Posterior cingulate gyrus (tissue), 11 donors: ENCODE measurements at regions not wholly inside any gene's neighbourhood (a gene's known extent, or its start where the extent isn't known, plus 50 kb on each side); places are given as distances from the start of the nearest gene placed in this dataset.
A peak's percentile ranks its signal among the peaks of the same experiment; 100 is the strongest.

Experiments
- DNase-seq, 10 donors: peaks; one replicate each; pipeline versions ENCODE4 v3.0.0 to v3.0.0-alpha.2; 2020 to 2021; ENCODE audit warnings: mixed read lengths in 3 of 10
- intact Hi-C: fragments of 100-400 bp; cut with DNase I; formaldehyde crosslinking; loops from one replicate; pipeline ENCODE4 v1.15.1; 2023

GRCh38 chr12:75715682-75716081 lies 204.3 kb upstream of the KRR1 start:
- no peak for DNase-seq
- intact Hi-C loops = no loop called here

GRCh38 chr12:75715323-75715644 lies 203.9 kb upstream of the KRR1 start:
- intact Hi-C loops = no loop called here

GRCh38 chr12:75714462-75715322 lies 203.3 kb upstream of the KRR1 start:
- intact Hi-C loops = no loop called here
- no peak for DNase-seq

More at GRCh38 chr12:75715323-75715644, 203.9 kb upstream of the KRR1 start:
- no peak for DNase-seq

- intact Hi-C loops = no loop called here
- DNase-seq = no peak
Observed at GRCh38 chr12:75713434-75713833, 202.0 kb upstream of the KRR1 start.

- intact Hi-C loops = no loop called here
- DNase-seq = no peak
Observed at GRCh38 chr12:75712223-75712622, 200.8 kb upstream of the KRR1 start.

GRCh38 chr12:75711271-75711670 lies 199.9 kb upstream of the KRR1 start:
- intact Hi-C loops = no loop called here
- no peak for DNase-seq

- intact Hi-C loops = no loop called here
- DNase-seq = no peak
Observed at GRCh38 chr12:75710361-75711069, 199.1 kb upstream of the KRR1 start.

- no peak for DNase-seq
- intact Hi-C loops = no loop called here
Observed at GRCh38 chr12:75709503-75709902, 198.1 kb upstream of the KRR1 start.

GRCh38 chr12:75708802-75709201 lies 197.4 kb upstream of the KRR1 start:
- intact Hi-C loops = no loop called here
- no peak for DNase-seq

- intact Hi-C loops = no loop called here
- DNase-seq = no peak
Observed at GRCh38 chr12:75707983-75708382, 196.6 kb upstream of the KRR1 start.

- DNase-seq = no peak
- intact Hi-C loops = no loop called here
Observed at GRCh38 chr12:75706786-75707605, 195.6 kb upstream of the KRR1 start.

- intact Hi-C loops = no loop called here
- peak in 1 of 10 donors; percentile 83 for DNase-seq
Observed at GRCh38 chr12:75705749-75706711, 194.6 kb upstream of the KRR1 start.

GRCh38 chr12:75704664-75705063 lies 193.3 kb upstream of the KRR1 start:
- DNase-seq = no peak
- intact Hi-C loops = no loop called here

GRCh38 chr12:75704208-75704607 lies 192.8 kb upstream of the KRR1 start:
- DNase-seq = no peak
- intact Hi-C loops = no loop called here

GRCh38 chr12:75703131-75703530 lies 191.7 kb upstream of the KRR1 start:
- DNase-seq = no peak
- intact Hi-C loops = no loop called here

- intact Hi-C loops = no loop called here
- DNase-seq = no peak
Observed at GRCh38 chr12:75702477-75703093, 191.2 kb upstream of the KRR1 start.

- intact Hi-C loops = no loop called here
- DNase-seq = no peak
Observed at GRCh38 chr12:75701859-75702258, 190.4 kb upstream of the KRR1 start.

GRCh38 chr12:75699728-75700496 lies 188.5 kb upstream of the KRR1 start:
- intact Hi-C loops = no loop called here
- DNase-seq = no peak

GRCh38 chr12:75699251-75699650 lies 187.8 kb upstream of the KRR1 start:
- DNase-seq = no peak
- intact Hi-C loops = no loop called here
